Smooth muscle cell (in vitro differentiated cells): ENCODE measurements at regions not wholly inside any gene's neighbourhood (a gene's known extent, or its start where the extent isn't known, plus 50 kb on each side); places are given as distances from the start of the nearest gene placed in this dataset.

Source experiments
- DNase-seq: peaks from one replicate; lab custom pipeline; 2025; ENCODE audit not compliant: unreplicated experiment; lab: John Stamatoyannopoulos, UW
- H2AFZ ChIP-seq: fragments of 200-600 bp; sonication (generic); 2 replicates; pipeline ENCODE4 v1.6.0; 2016; ENCODE audit warnings: antibody characterized with exemption, low read depth, mild to moderate bottlenecking
- H3F3A ChIP-seq: fragments of 200-600 bp; sonication (generic); 2 replicates; pipeline ENCODE4 v1.6.0; 2017; ENCODE audit warnings: antibody characterized with exemption, low read depth
- H3K27ac ChIP-seq: fragments of 200-600 bp; sonication (generic); 2 replicates; pipeline ENCODE4 v1.5.1; 2016; ENCODE audit warnings: low read depth, mild to moderate bottlenecking
- H3K27me3 ChIP-seq: fragments of 200-600 bp; sonication (generic); 2 replicates; pipeline ENCODE4 v1.6.1; 2016; ENCODE audit warnings: low read depth, mild to moderate bottlenecking
- H3K36me3 ChIP-seq: fragments of 200-600 bp; sonication (generic); 2 replicates; pipeline ENCODE4 v1.5.1; 2016; ENCODE audit warnings: low read depth
- H3K4me1 ChIP-seq: fragments of 200-600 bp; sonication (generic); 2 replicates; pipeline ENCODE4 v1.5.1; 2016; ENCODE audit warnings: low read depth
- H3K4me2 ChIP-seq: fragments of 200-600 bp; sonication (generic); 2 replicates; pipeline ENCODE4 v1.6.0; 2016; ENCODE audit warnings: mild to moderate bottlenecking
- H3K4me3 ChIP-seq: fragments of 200-600 bp; sonication (generic); 2 replicates; pipeline ENCODE4 v1.5.1; 2016; ENCODE audit warnings: mild to moderate bottlenecking
- H3K79me2 ChIP-seq: fragments of 200-600 bp; sonication (generic); 2 replicates; pipeline ENCODE4 v1.6.0; 2016; ENCODE audit warnings: low read depth, mild to moderate bottlenecking
- H3K9ac ChIP-seq: fragments of 200-600 bp; sonication (generic); 2 replicates; pipeline ENCODE4 v1.6.0; 2016; ENCODE audit warnings: low read depth
- H3K9me3 ChIP-seq: fragments of 200-600 bp; sonication (generic); replicated peaks from 2 replicates; pipeline ENCODE4 v1.5.1; 2016; ENCODE audit warnings: low read depth
- H4K20me1 ChIP-seq: fragments of 200-600 bp; sonication (generic); 2 replicates; pipeline ENCODE4 v1.6.0; 2016; ENCODE audit warnings: low read depth
- WGBS: methylation state at CpG from one replicate; pipeline ENCODE4 v1.1.7; 2016; ENCODE audit warnings: low lambda C conversion rate; 5-methylcytosine and 5-hydroxymethylcytosine counted together
- TF ChIP-seq, protein P1 (sequence below): fragments of 200-600 bp; sonication (generic); IDR thresholded peaks from 2 replicates; pipeline ENCODE4 v1.5.1; 2017; ENCODE audit warnings: borderline replicate concordance, mild to moderate bottlenecking, antibody characterized with exemption; ENCODE audit not compliant: insufficient read depth, poor library complexity, severe bottlenecking

DNA sequence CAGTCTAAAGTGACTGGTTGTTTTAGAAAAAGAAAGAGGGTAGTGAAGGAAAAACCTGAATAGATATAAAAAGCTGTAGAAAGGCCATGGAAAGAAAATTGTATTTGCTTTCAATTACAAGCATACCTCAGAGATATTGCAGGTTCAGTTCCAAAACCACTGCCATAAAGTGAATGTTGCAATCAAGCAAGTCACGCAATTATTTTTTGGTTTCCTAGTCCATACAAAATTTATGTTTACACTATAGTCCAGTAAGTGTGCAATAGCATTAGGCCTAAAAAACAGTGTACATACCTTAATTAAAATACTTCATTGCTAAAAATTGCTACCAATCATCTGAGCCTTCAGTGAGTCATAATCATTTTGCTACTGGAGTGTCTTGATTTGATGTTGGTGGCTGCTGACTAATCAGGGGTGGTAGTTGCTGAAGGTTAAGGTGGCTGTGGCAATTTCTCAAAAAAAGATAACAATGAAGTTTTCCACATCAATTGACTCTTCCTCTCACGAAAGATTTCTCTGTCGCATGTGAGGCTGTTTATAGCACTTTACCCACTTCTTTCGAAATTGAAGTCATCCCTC is 2003.8 kb upstream of the PIK3C3 start:
- no peak for DNase-seq
- no peak overlapping the region for H3K4me2 ChIP-seq
- TF ChIP-seq, protein P1, sequence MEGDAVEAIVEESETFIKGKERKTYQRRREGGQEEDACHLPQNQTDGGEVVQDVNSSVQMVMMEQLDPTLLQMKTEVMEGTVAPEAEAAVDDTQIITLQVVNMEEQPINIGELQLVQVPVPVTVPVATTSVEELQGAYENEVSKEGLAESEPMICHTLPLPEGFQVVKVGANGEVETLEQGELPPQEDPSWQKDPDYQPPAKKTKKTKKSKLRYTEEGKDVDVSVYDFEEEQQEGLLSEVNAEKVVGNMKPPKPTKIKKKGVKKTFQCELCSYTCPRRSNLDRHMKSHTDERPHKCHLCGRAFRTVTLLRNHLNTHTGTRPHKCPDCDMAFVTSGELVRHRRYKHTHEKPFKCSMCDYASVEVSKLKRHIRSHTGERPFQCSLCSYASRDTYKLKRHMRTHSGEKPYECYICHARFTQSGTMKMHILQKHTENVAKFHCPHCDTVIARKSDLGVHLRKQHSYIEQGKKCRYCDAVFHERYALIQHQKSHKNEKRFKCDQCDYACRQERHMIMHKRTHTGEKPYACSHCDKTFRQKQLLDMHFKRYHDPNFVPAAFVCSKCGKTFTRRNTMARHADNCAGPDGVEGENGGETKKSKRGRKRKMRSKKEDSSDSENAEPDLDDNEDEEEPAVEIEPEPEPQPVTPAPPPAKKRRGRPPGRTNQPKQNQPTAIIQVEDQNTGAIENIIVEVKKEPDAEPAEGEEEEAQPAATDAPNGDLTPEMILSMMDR, result no peak

DNA sequence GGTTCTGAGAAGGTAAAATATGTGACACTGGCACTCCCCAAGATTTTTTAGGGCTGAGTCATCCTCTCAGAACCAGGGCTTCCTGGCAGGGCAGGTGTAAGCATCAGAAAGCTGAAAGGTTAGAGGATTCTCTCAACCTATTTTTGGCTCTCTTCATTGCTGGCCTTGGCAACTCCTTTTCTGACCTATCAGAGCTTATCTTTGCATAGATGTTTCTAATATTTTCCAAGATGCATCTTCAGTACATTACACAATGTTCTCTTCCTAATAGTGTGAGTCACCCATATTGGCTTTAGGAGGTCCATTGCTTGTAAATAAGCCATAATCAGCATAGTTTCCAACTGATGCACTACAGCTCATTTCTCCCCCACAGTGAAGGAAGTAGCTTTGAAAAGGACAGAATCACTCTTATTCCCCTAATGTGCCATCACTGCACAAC is 2008.4 kb upstream of the PIK3C3 start:
- Histone ChIP-seq H3K36me3 (no peaks in the 10 kb centered on the region), H3K27me3 (no peaks in the 10 kb centered on the region), H3K9ac (no peak overlapping the region), H3K79me2 (no peaks in the 10 kb centered on the region), H2AFZ (no peak overlapping the region), H3F3A (no peaks in the 10 kb centered on the region), H3K4me1 (peaks cover 4% of the 10 kb centered on the region), H3K27ac (peak overlapping the region; percentile 52), H3K4me2 (peak overlapping the region; percentile 14), H4K20me1 (no peaks in the 10 kb centered on the region), H3K4me3 (no peak overlapping the region), H3K9me3 (no peaks in the 10 kb centered on the region)
- no peak for DNase-seq
- TF ChIP-seq, protein P1, result no peak

More for the DNA sequence above, 2003.8 kb upstream of the PIK3C3 start:
- Histone ChIP-seq H3K9me3 (no peaks in the 10 kb centered on the region), H3K79me2 (no peaks in the 10 kb centered on the region), H4K20me1 (no peaks in the 10 kb centered on the region), H3K36me3 (no peaks in the 10 kb centered on the region), H3F3A (no peaks in the 10 kb centered on the region), H2AFZ (no peak overlapping the region), H3K27me3 (no peaks in the 10 kb centered on the region), H3K9ac (no peak overlapping the region), H3K27ac (no peak overlapping the region), H3K4me1 (peaks cover 2% of the 10 kb centered on the region), H3K4me3 (no peak overlapping the region)
- WGBS, result 96% methylated on average over 4 of the region's 4 CpGs

DNA sequence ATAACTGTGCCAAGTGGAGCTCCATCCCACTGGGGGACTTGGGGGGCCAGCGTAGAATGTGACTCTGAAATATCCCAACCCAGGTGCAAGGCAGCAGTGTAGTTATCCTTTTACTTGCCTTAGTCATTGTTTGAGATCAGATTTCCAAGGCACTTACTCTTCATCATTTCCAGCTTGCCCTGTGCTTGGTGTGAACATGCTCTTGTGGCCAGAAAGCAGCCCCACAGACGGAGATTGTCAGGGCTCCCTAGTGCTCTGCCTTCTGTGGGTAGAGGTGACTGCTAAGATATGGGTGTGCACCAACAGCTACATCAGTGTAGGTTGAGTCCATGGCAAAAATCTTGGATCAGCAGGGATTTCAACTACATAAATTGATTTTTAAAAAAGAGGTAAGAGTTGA is 2010.0 kb upstream of the PIK3C3 start:
- Histone ChIP-seq H3K27ac (no peak overlapping the region), H3K36me3 (no peaks in the 10 kb centered on the region), H3K79me2 (no peaks in the 10 kb centered on the region), H3F3A (no peaks in the 10 kb centered on the region), H3K27me3 (no peaks in the 10 kb centered on the region), H4K20me1 (no peaks in the 10 kb centered on the region), H2AFZ (no peak overlapping the region), H3K4me3 (no peak overlapping the region), H3K4me2 (no peak overlapping the region), H3K9ac (no peak overlapping the region), H3K9me3 (no peaks in the 10 kb centered on the region), H3K4me1 (peaks cover 4% of the 10 kb centered on the region)
- no peak for DNase-seq
- WGBS, result 74% methylated on average over 2 of the region's 2 CpGs
- TF ChIP-seq, protein P1, result no peak

DNA sequence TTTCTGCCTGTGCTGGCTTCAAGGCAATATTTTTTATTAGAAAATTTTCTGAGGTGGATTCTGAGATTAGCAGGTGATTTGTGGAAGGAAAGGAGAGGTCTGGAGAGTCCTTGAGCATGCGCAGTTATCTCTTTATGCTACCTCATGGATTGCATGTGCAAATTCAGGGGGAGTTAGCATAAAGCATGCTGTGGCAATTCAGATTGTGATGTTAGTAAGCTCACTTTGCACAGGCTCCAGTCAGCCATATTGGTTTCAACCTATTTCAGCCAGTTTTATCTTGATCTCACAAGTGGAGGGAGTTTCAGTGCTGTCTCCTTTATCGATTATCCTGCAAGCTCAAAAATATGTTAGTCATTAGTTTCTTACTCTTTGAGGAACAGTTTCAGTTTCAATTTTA is 2012.3 kb upstream of the PIK3C3 start:
- no peak overlapping the region for H3K4me2 ChIP-seq
- H3K4me1 ChIP-seq, result peaks cover 4% of the 10 kb centered on the region
- no peak overlapping the region for H3K9ac ChIP-seq
- DNase-seq, result no peak
- H3K27me3 ChIP-seq, result no peaks in the 10 kb centered on the region
- H3K9me3 ChIP-seq, result no peaks in the 10 kb centered on the region
- no peaks in the 10 kb centered on the region for H4K20me1 ChIP-seq
- no peak overlapping the region for H3K4me3 ChIP-seq
- no peak overlapping the region for H3K27ac ChIP-seq
- TF ChIP-seq, protein P1, result no peak
- WGBS, result 95% methylated on average over 2 of the region's 2 CpGs
- H3K36me3 ChIP-seq, result no peaks in the 10 kb centered on the region
- H3F3A ChIP-seq, result no peaks in the 10 kb centered on the region
- H2AFZ ChIP-seq, result no peak overlapping the region
- no peaks in the 10 kb centered on the region for H3K79me2 ChIP-seq
